ENCODE measurements at regions not wholly inside any gene's neighbourhood (a gene's known extent, or its start where the extent isn't known, plus 50 kb on each side); places are given as distances from the start of the nearest gene placed in this dataset.

- no peak for TF ChIP-seq CTCF (IDR thresholded peaks at IDR 0.05)
- DNase-seq (ENCODE audit: low spot score) = no peak
- no peaks in the 10 kb centered on the region for H3K27me3 ChIP-seq
- no peaks in the 10 kb centered on the region for H3K36me3 ChIP-seq
- H3K27ac ChIP-seq = no peak overlapping the region
- no peak overlapping the region for H3K4me3 ChIP-seq
- no peaks in the 10 kb centered on the region for H3K9me3 ChIP-seq
- no peaks in the 10 kb centered on the region for H3K4me1 ChIP-seq
Measured at GRCh38 chr5:120270498-120270897, 193.6 kb upstream of the PRR16 start.

- no peaks in the 10 kb centered on the region for H3K27me3 ChIP-seq
- H3K4me1 ChIP-seq = no peaks in the 10 kb centered on the region
- no peak for TF ChIP-seq CTCF (IDR thresholded peaks at IDR 0.05)
- H3K36me3 ChIP-seq = no peaks in the 10 kb centered on the region
- H3K4me3 ChIP-seq = no peak overlapping the region
- DNase-seq (ENCODE audit: low spot score) = no peak
- no peaks in the 10 kb centered on the region for H3K9me3 ChIP-seq
- H3K27ac ChIP-seq = no peak overlapping the region
Measured at GRCh38 chr5:120293796-120294195, 170.3 kb upstream of the PRR16 start.

- H3K4me1 ChIP-seq = no peaks in the 10 kb centered on the region
- H3K27ac ChIP-seq = no peak overlapping the region
- H3K27me3 ChIP-seq = no peaks in the 10 kb centered on the region
- no peak for TF ChIP-seq CTCF (IDR thresholded peaks at IDR 0.05)
- no peaks in the 10 kb centered on the region for H3K36me3 ChIP-seq
- no peak overlapping the region for H3K4me3 ChIP-seq
- DNase-seq (ENCODE audit: low spot score) = no peak
- no peaks in the 10 kb centered on the region for H3K9me3 ChIP-seq
Measured at GRCh38 chr5:120297616-120298015, 166.5 kb upstream of the PRR16 start.

GRCh38 chr5:120298981-120299380 lies 165.1 kb upstream of the PRR16 start:
- H3K36me3 ChIP-seq = no peaks in the 10 kb centered on the region
- no peaks in the 10 kb centered on the region for H3K4me1 ChIP-seq
- DNase-seq (ENCODE audit: low spot score) = no peak
- no peak overlapping the region for H3K4me3 ChIP-seq
- TF ChIP-seq CTCF (IDR thresholded peaks at IDR 0.05) = no peak
- no peaks in the 10 kb centered on the region for H3K27me3 ChIP-seq
- H3K27ac ChIP-seq = no peak overlapping the region
- no peaks in the 10 kb centered on the region for H3K9me3 ChIP-seq

DNA sequence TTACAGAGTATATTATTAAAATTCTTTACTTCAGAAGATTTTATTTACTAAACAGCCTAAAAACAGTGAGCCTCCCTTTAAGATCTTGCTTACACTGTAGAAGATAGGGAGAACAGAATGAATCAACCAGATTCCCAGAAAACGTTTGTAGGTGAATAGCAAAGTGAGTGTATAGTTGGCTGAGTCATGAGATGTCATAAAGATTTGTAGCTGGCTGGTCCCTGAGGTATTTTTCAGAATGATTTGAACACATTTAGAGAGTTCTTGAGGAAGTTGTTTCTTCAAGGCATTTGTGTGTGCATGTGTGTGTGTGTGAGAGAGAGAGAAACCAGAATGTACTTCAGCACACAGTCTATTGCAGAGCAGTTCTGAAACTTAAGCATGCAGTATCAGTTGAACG lies 159.4 kb upstream of the PRR16 start:
- H3K4me3 ChIP-seq = no peak overlapping the region
- H3K9me3 ChIP-seq = no peaks in the 10 kb centered on the region
- TF ChIP-seq CTCF (IDR thresholded peaks at IDR 0.05) = no peak
- DNase-seq (ENCODE audit: low spot score) = no peak
- H3K36me3 ChIP-seq = no peaks in the 10 kb centered on the region
- no peak overlapping the region for H3K27ac ChIP-seq
- no peaks in the 10 kb centered on the region for H3K4me1 ChIP-seq
- H3K27me3 ChIP-seq = no peaks in the 10 kb centered on the region

- H3K4me3 ChIP-seq = no peak overlapping the region
- no peaks in the 10 kb centered on the region for H3K9me3 ChIP-seq
- no peak for TF ChIP-seq CTCF (IDR thresholded peaks at IDR 0.05)
- H3K36me3 ChIP-seq = no peaks in the 10 kb centered on the region
- H3K27me3 ChIP-seq = no peaks in the 10 kb centered on the region
- H3K4me1 ChIP-seq = no peaks in the 10 kb centered on the region
- no peak overlapping the region for H3K27ac ChIP-seq
- DNase-seq (ENCODE audit: low spot score) = no peak
Measured at GRCh38 chr5:120306303-120306702, 157.8 kb upstream of the PRR16 start.

Data from right atrium auricular region (tissue), 2 donors.